CD14-positive monocyte (primary cell): ENCODE measurements at regions not wholly inside any gene's neighbourhood (a gene's known extent, or its start where the extent isn't known, plus 50 kb on each side); places are given as distances from the start of the nearest gene placed in this dataset.

Experiments used
- DNase-seq, 3 donors: peaks; one replicate each; pipeline ENCODE4 v3.0.0-alpha.2; 2011 to 2022
- H2AFZ ChIP-seq: 2 replicates; pipeline ENCODE4 v1.6.0; 2012; ENCODE audit warnings: mild to moderate bottlenecking, low read depth, low read length, inconsistent platforms; ENCODE audit not compliant: insufficient read depth, poor library complexity, severe bottlenecking
- H3K27ac ChIP-seq, 2 donors: 1 replicate in 1 of 2; 2 replicates in 1 of 2; pipeline ENCODE4 v1.5.1; 2012 to 2013; ENCODE audit warnings: low read length in 2 of 2, control low read depth in 1 of 2, inconsistent platforms in 1 of 2, low read depth in 1 of 2, mild to moderate bottlenecking in 1 of 2
- H3K27me3 ChIP-seq, 2 donors: one replicate each; pipeline versions ENCODE4 v1.6.0 to v1.6.1; 2011 to 2013; ENCODE audit warnings: low read length in 2 of 2; ENCODE audit not compliant: control insufficient read depth in 2 of 2, insufficient read depth in 2 of 2
- H3K36me3 ChIP-seq, 2 donors: replicated peaks in 1 of 2; 1 replicate in 1 of 2; 2 replicates in 1 of 2; pipeline versions ENCODE4 v1.5.1 to v1.6.1; 2012 to 2013; ENCODE audit warnings: low read length in 2 of 2, control low read depth in 1 of 2, inconsistent platforms in 1 of 2, mild to moderate bottlenecking in 1 of 2; ENCODE audit not compliant: insufficient read depth in 2 of 2, control insufficient read depth in 1 of 2
- H3K4me1 ChIP-seq, 2 donors: 1 replicate in 1 of 2; 2 replicates in 1 of 2; pipeline versions ENCODE4 v1.5.1 to v1.6.1; 2012 to 2013; ENCODE audit warnings: low read length in 2 of 2, control low read depth in 1 of 2, inconsistent platforms in 1 of 2, mild to moderate bottlenecking in 1 of 2, moderate library complexity in 1 of 2; ENCODE audit not compliant: insufficient read depth in 2 of 2, control insufficient read depth in 1 of 2
- H3K4me2 ChIP-seq: replicated peaks from 2 replicates; pipeline ENCODE3; 2012; ENCODE audit warnings: low read length, moderate library complexity, mild to moderate bottlenecking; ENCODE audit not compliant: poor library complexity, severe bottlenecking; ENCODE audit errors: extremely low read depth
- H3K4me3 ChIP-seq, 3 experiments: fragments of 200-600 bp in 1 of 3; sonication (generic) in 1 of 3; replicated peaks in 1 of 3; 1 replicate in 2 of 3; 2 replicates in 1 of 3; pipeline ENCODE4 v1.5.1; 2011 to 2013; ENCODE audit warnings: low read length in 3 of 3, mild to moderate bottlenecking in 3 of 3, control low read depth in 2 of 3, low read depth in 2 of 3, inconsistent platforms in 1 of 3, moderate library complexity in 1 of 3
- H3K79me2 ChIP-seq: 2 replicates; pipeline ENCODE4 v1.6.0; 2012; ENCODE audit warnings: mild to moderate bottlenecking, control low read depth, inconsistent platforms, low read length, moderate library complexity; ENCODE audit not compliant: insufficient read depth
- H3K9ac ChIP-seq: 2 replicates; pipeline ENCODE4 v1.6.0; 2017; ENCODE audit warnings: low read length, mild to moderate bottlenecking; ENCODE audit not compliant: insufficient read depth, poor library complexity, severe bottlenecking
- H3K9me3 ChIP-seq, 2 donors: replicated peaks in 1 of 2; 1 replicate in 1 of 2; 2 replicates in 1 of 2; pipeline versions ENCODE4 v1.5.1 to v1.6.1; 2012 to 2013; ENCODE audit warnings: low read length in 2 of 2, control low read depth in 1 of 2; ENCODE audit not compliant: control insufficient read depth in 1 of 2, insufficient read depth in 1 of 2
- H4K20me1 ChIP-seq: 2 replicates; pipeline ENCODE4 v1.6.0; 2012; ENCODE audit warnings: mild to moderate bottlenecking, low read length, control low read depth, moderate library complexity; ENCODE audit not compliant: insufficient read depth
- H3K27ac Mint-ChIP-seq, 7 donors: one replicate each; pipeline ENCODE4 v1.8.0; 2020; ENCODE audit warnings: mild to moderate bottlenecking in 7 of 7, mixed read lengths in 7 of 7, moderate library complexity in 6 of 7, inconsistent platforms in 2 of 7
- H3K27me3 Mint-ChIP-seq, 3 donors: one replicate each; pipeline ENCODE4 v1.8.0; 2021 to 2022; ENCODE audit warnings: low read depth in 3 of 3, mild to moderate bottlenecking in 3 of 3, mixed read lengths in 3 of 3, moderate library complexity in 3 of 3, inconsistent platforms in 1 of 3
- H3K36me3 Mint-ChIP-seq, 2 donors: one replicate each; pipeline ENCODE4 v1.8.0; 2020; ENCODE audit warnings: mixed read lengths in 2 of 2, inconsistent platforms in 1 of 2, mild to moderate bottlenecking in 1 of 2
- H3K4me1 Mint-ChIP-seq: one replicate; pipeline ENCODE4 v1.8.0; 2020; ENCODE audit warnings: mild to moderate bottlenecking, mixed read lengths
- H3K4me3 Mint-ChIP-seq, 2 donors: one replicate each; pipeline ENCODE4 v1.8.0; 2020; ENCODE audit warnings: mild to moderate bottlenecking in 2 of 2, mixed read lengths in 2 of 2, moderate library complexity in 1 of 2
- H3K9me3 Mint-ChIP-seq, 7 donors: one replicate each; pipeline ENCODE4 v1.8.0; 2020 to 2022; ENCODE audit warnings: mixed read lengths in 7 of 7, mild to moderate bottlenecking in 6 of 7, moderate library complexity in 6 of 7, inconsistent platforms in 2 of 7
- CTCF ChIP-seq: fragments of 200-600 bp; IDR thresholded peaks from one replicate; pipeline ENCODE4 v1.8.0; 2022; ENCODE audit warnings: antibody characterized with exemption, mild to moderate bottlenecking
- WGBS: methylation state at CpG from one replicate; pipeline ENCODE4 v1.1.5; 2013; ENCODE audit warnings: missing lambda C conversion rate; ENCODE audit not compliant: insufficient coverage; 5-methylcytosine and 5-hydroxymethylcytosine counted together
- intact Hi-C, 2 donors: fragments of 100-400 bp; cut with micrococcal nuclease; formaldehyde crosslinking; loops; one replicate each; pipeline versions ENCODE4 v1.15.0 to v1.15.1; 2023

DNA sequence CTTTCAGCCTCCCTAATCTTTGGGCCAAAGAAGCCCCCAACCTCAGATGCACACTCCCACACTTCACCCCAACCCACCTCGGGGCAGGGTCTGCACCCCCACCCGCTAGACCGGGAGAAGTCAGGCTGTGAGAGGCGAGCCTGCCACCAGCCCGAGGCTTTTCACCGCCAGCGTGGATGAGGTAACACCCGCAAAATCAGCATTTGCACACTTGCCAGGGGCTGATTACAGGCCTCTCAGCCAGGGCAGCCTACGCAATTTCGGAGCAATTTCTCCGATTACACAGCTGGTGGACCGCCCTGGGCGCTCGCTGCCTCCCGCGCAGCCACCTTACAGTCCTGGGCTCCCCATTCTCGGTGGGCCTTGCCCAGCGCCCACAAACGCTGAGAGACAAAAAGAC lies 68.5 kb downstream of the FOXD1 start:
- Histone ChIP-seq H2AFZ (no peak overlapping the region), H3K4me1 (peaks cover 13 to 28% of the 10 kb centered on the region in 2 donors), H3K4me3 (peak overlapping the region in 1 of 3 experiments; percentile 60), H3K79me2 (no peaks in the 10 kb centered on the region), H3K4me2 (no peak overlapping the region), H3K9ac (no peak overlapping the region), H3K36me3 (no peaks in the 10 kb centered on the region), H3K9me3 (peaks cover 11 to 52% of the 10 kb centered on the region in 2 donors), H4K20me1 (no peaks in the 10 kb centered on the region), H3K27ac (no peak overlapping the region), H3K27me3 (peaks cover 78 to 88% of the 10 kb centered on the region in 2 donors)
- intact Hi-C loops: no loop called here
- H3K4me3 Mint-ChIP-seq: peak overlapping the region in 1 of 2 donors; percentile 90
- TF ChIP-seq CTCF: no peak
- peaks cover 15 to 23% of the 10 kb centered on the region in 2 donors for H3K36me3 Mint-ChIP-seq
- peaks cover 77 to 95% (median 83%) of the 10 kb centered on the region in 3 donors for H3K27me3 Mint-ChIP-seq
- H3K9me3 Mint-ChIP-seq: peaks cover 13 to 46% (median 33%) of the 10 kb centered on the region in 7 donors
- WGBS: 9% methylated on average over 19 of the region's 19 CpGs
- DNase-seq: no peak
- H3K4me1 Mint-ChIP-seq: peaks cover 21% of the 10 kb centered on the region
- no peak overlapping the region for H3K27ac Mint-ChIP-seq

DNA sequence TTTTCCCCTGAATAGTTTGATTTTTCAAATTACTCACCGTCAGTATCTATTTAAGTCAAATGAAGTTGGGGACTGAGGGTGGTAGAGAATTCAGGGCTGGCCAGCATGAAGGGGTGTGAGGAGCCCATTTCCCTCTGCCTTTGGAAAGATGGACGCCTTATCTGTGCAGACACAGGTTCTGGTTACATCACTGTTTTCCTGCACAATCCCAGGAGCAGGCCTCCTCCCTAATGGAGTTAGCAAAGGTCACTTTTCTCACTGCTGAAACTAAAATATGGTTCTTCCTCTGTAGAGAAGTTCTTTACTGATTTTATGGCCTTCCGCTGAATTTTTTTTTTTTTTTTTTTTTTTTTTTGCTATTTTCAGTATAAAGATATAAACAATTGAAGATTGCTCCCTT lies 69.1 kb downstream of the FOXD1 start:
- Mint-ChIP-seq H3K36me3 (peaks cover 15 to 21% of the 10 kb centered on the region in 2 donors), H3K27ac (no peak overlapping the region), H3K4me3 (peak overlapping the region in 1 of 2 donors; percentile 90), H3K27me3 (peaks cover 77 to 95% (median 79%) of the 10 kb centered on the region in 3 donors), H3K9me3 (peaks cover 7 to 40% (median 27%) of the 10 kb centered on the region in 7 donors), H3K4me1 (peaks cover 21% of the 10 kb centered on the region)
- Histone ChIP-seq H3K9ac (no peak overlapping the region), H3K9me3 (peaks cover 11 to 46% of the 10 kb centered on the region in 2 donors), H3K4me2 (no peak overlapping the region), H3K79me2 (no peaks in the 10 kb centered on the region), H3K27me3 (peaks cover 83 to 87% of the 10 kb centered on the region in 2 donors), H3K27ac (no peak overlapping the region), H3K4me3 (no peak overlapping the region), H3K36me3 (no peaks in the 10 kb centered on the region), H2AFZ (no peak overlapping the region), H4K20me1 (no peaks in the 10 kb centered on the region), H3K4me1 (peaks cover 13 to 28% of the 10 kb centered on the region in 2 donors)
- no CpG with 5 or more reads among the region's 3 CpGs for WGBS
- DNase-seq: no peak
- no peak for TF ChIP-seq CTCF
- intact Hi-C loops: no loop called here
